OCI-LY7 (cell line): ENCODE measurements at regions not wholly inside any gene's neighbourhood (a gene's known extent, or its start where the extent isn't known, plus 50 kb on each side); places are given as distances from the start of the nearest gene placed in this dataset.

Experiments used
- BruUV-seq: library from RNA; stranded (reverse); fragments of 400-500 nt; replicated peaks from 2 replicates; lab custom pipeline; 2021; lab: Mats Ljungman, UMichigan
- CTCF ChIA-PET: fragments of 300-600 bp; sonication (Branson Sonifier 250); formaldehyde crosslinking; loops from one replicate; lab custom pipeline; 2022; ENCODE audit warnings: antibody characterized with exemption; ENCODE audit not compliant: unreplicated experiment; lab: Charles Lee
- POLR2A ChIA-PET: fragments of 300-600 bp; sonication (Branson Sonifier 250); formaldehyde crosslinking; loops from one replicate; lab custom pipeline; 2022; ENCODE audit warnings: antibody characterized with exemption; lab: Charles Lee
- DNase-seq: peaks from one replicate; pipeline ENCODE4 v3.0.0-alpha.2; 2015; ENCODE audit warnings: low spot score
- H2AFZ ChIP-seq: fragments of 200-600 bp; sonication (generic), shearing (Covaris generic); 2 replicates; pipeline ENCODE4 v1.6.1; 2014; ENCODE audit warnings: mild to moderate bottlenecking, antibody characterized with exemption, low read length, moderate library complexity
- H3K27ac ChIP-seq: fragments of 200-600 bp; sonication (generic); 2 replicates; pipeline ENCODE4 v1.5.1; 2014; ENCODE audit warnings: mixed run types, low read depth, mild to moderate bottlenecking, moderate library complexity, low read length, inconsistent platforms; ENCODE audit not compliant: poor library complexity, severe bottlenecking
- H3K36me3 ChIP-seq: fragments of 200-600 bp; sonication (generic); 2 replicates; pipeline ENCODE4 v1.6.1; 2014; ENCODE audit warnings: mild to moderate bottlenecking, antibody characterized with exemption, low read length, moderate library complexity, mixed read lengths; ENCODE audit not compliant: insufficient read depth
- H3K4me1 ChIP-seq: fragments of 200-600 bp; sonication (generic); 2 replicates; pipeline ENCODE4 v1.5.1; 2014; ENCODE audit warnings: mild to moderate bottlenecking, low read length; ENCODE audit not compliant: insufficient read depth, poor library complexity, severe bottlenecking
- H3K4me2 ChIP-seq: fragments of 200-600 bp; sonication (generic); 2 replicates; pipeline ENCODE4 v1.6.1; 2014; ENCODE audit warnings: mild to moderate bottlenecking, low read length
- H3K4me3 ChIP-seq: fragments of 200-600 bp; sonication (generic); 2 replicates; pipeline ENCODE4 v1.5.1; 2014; ENCODE audit warnings: mild to moderate bottlenecking, low read depth, low read length; ENCODE audit not compliant: poor library complexity, severe bottlenecking
- H3K79me2 ChIP-seq: fragments of 200-600 bp; sonication (generic); 2 replicates; pipeline ENCODE4 v1.6.1; 2016; ENCODE audit warnings: low read depth, mild to moderate bottlenecking, low read length, moderate library complexity, mixed read lengths; ENCODE audit not compliant: insufficient read depth
- H3K9me2 ChIP-seq: fragments of 200-600 bp; sonication (generic); 2 replicates; pipeline ENCODE4 v1.6.1; 2016; ENCODE audit warnings: mild to moderate bottlenecking, low read length, mixed read lengths; ENCODE audit not compliant: insufficient read depth
- H3K9me3 ChIP-seq: fragments of 200-600 bp; sonication (generic); 2 replicates; pipeline ENCODE4 v1.6.1; 2014; ENCODE audit warnings: mild to moderate bottlenecking, mixed run types, low read length, mixed read lengths
- H4K20me1 ChIP-seq: fragments of 200-600 bp; sonication (generic); 2 replicates; pipeline ENCODE4 v1.6.1; 2014; ENCODE audit warnings: mild to moderate bottlenecking, antibody characterized with exemption, low read length, moderate library complexity, mixed read lengths; ENCODE audit not compliant: insufficient read depth
- CTCF ChIP-seq: fragments of 200-600 bp; sonication (generic); conservative IDR thresholded peaks from 2 replicates; pipeline ENCODE4 v1.5.1; 2014; ENCODE audit warnings: mild to moderate bottlenecking, antibody characterized with exemption, low read length, moderate library complexity, mixed read lengths
- EZH2phosphoT487 ChIP-seq: fragments of 200-600 bp; sonication (generic); IDR thresholded peaks from 2 replicates; pipeline ENCODE4 v1.6.1; 2018; ENCODE audit warnings: low read depth, borderline replicate concordance, mild to moderate bottlenecking, mixed run types, antibody characterized with exemption, low read length, moderate library complexity, mixed read lengths
- intact Hi-C: fragments of 100-400 bp; cut with micrococcal nuclease; formaldehyde crosslinking; loops from one replicate; pipeline ENCODE4 v1.10.0; 2022; ENCODE audit not compliant: unreplicated experiment

DNA sequence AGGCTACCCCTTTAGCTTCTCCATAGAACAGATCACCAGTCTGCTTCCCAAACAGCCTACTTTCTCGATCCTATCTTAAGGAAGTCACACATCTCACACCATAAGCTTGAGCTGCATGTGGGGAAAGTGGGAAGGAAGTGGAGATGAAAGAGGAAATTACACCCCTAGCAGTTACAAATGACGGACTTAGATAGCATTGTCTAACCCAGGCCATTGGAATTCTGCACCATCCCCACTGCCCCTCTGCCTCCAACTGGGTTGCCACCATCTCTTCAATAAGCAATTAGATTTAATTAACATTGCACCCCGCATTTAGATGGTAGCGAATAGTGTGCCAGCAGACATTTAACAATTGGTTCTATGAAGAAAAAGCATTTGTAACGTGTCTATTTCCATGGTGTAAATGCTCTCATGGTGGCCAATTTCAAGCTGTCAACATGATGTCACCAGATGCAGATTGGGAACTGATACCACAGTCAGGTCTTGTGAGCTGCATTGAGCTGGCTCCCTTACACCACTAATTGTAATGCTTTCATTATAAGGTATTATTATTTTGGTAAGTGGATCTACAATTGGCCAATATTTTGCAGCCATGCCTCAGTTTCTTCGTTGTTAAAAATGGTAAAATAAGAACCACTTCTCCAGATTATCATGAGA, 124.7 kb downstream of the CD24 start:
- peaks cover 13% of the 10 kb centered on the region; the same call in 1 of the 2 replicates for H3K9me3 ChIP-seq
- DNase-seq: no peak
- ChIA-PET POLR2A (interaction anchor here (0.6 to 1.0 kb wide), 4 partner anchors 10 to 380 kb away, joined by 3 to 4 read pairs (median 3); no protein-coding TSS in a partner anchor), CTCF (no interaction called here)
- peaks cover 24% of the 10 kb centered on the region for H3K4me1 ChIP-seq
- TF ChIP-seq CTCF (no peak), EZH2phosphoT487 (no peak)
- intact Hi-C loops: no loop called here
- no peak overlapping the region for H3K27ac ChIP-seq
- BruUV-seq: no TSS peak
- no peak overlapping the region for H2AFZ ChIP-seq
- H3K79me2 ChIP-seq: no peaks in the 10 kb centered on the region
- no peak overlapping the region for H3K4me2 ChIP-seq
- no peaks in the 10 kb centered on the region for H3K36me3 ChIP-seq
- no peak overlapping the region for H3K4me3 ChIP-seq
- no peaks in the 10 kb centered on the region for H4K20me1 ChIP-seq
- no peaks in the 10 kb centered on the region for H3K9me2 ChIP-seq

DNA sequence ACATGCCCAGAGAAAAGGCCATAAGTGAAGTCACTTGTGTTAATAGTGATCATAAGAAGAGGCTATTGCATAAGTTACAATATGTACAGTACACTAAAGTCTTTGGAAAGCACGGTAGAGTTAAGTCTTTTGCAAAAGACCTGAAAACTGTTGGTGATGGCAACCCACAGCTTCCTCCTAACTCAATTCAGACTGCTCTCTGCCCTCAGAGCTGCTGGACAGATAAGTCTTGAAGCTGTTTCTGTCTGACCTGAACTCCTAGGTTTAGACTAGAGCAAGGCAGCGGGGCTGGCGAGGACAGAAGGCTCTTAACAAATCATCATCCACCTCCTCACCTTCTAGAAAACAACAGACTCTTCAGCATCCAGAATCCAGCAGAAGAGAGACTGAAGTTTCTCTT, 125.4 kb downstream of the CD24 start:
- ChIA-PET POLR2A (interaction anchor here (0.6 to 1.0 kb wide), 4 partner anchors 9 to 379 kb away, joined by 3 to 4 read pairs (median 3); no protein-coding TSS in a partner anchor), CTCF (no interaction called here)
- no TSS peak for BruUV-seq
- H3K4me1 ChIP-seq: peaks cover 29% of the 10 kb centered on the region
- TF ChIP-seq CTCF: no peak
- no peak for TF ChIP-seq EZH2phosphoT487
- no peak overlapping the region for H3K4me3 ChIP-seq
- no peaks in the 10 kb centered on the region for H4K20me1 ChIP-seq
- no peak overlapping the region for H2AFZ ChIP-seq
- H3K9me3 ChIP-seq: peaks cover 13% of the 10 kb centered on the region; the same call in 1 of the 2 replicates
- no peak overlapping the region for H3K4me2 ChIP-seq
- H3K79me2 ChIP-seq: no peaks in the 10 kb centered on the region
- H3K27ac ChIP-seq: no peak overlapping the region
- intact Hi-C loops: no loop called here
- no peaks in the 10 kb centered on the region for H3K36me3 ChIP-seq
- no peak for DNase-seq
- no peaks in the 10 kb centered on the region for H3K9me2 ChIP-seq

- Histone ChIP-seq H3K27ac (peak overlapping the region; percentile 28), H3K36me3 (no peaks in the 10 kb centered on the region), H3K9me2 (no peaks in the 10 kb centered on the region), H2AFZ (peak overlapping the region; percentile 71), H3K79me2 (no peaks in the 10 kb centered on the region), H3K4me1 (peaks cover 29% of the 10 kb centered on the region), H3K4me3 (peak overlapping the region; percentile 10), H4K20me1 (no peaks in the 10 kb centered on the region), H3K9me3 (peaks cover 8% of the 10 kb centered on the region; the same call in 1 of the 2 replicates), H3K4me2 (peak overlapping the region; percentile 66)
- DNase-seq: peak; percentile 60
- BruUV-seq: no TSS peak
- TF ChIP-seq CTCF (no peak), EZH2phosphoT487 (no peak)
- ChIA-PET POLR2A (interaction anchor here (0.5 to 1.9 kb wide), 14 partner anchors 8 to 607 kb away, joined by 3 to 9 read pairs (median 4); no protein-coding TSS in a partner anchor), CTCF (no interaction called here)
- intact Hi-C loops: no loop called here
Measured at GRCh38 chr6:106847116-106847515, 127.4 kb downstream of the CD24 start.
